Activated CD8-positive, alpha-beta T cell treated with anti-CD3 and anti-CD28 coated beads for 36 hours (primary cell): ENCODE measurements at regions not wholly inside any gene's neighbourhood (a gene's known extent, or its start where the extent isn't known, plus 50 kb on each side); places are given as distances from the start of the nearest gene placed in this dataset.

ENCODE experiments used
- ATAC-seq: fragments of 200-7000 bp; cut with Tn5 transposase; one replicate; pipeline ENCODE4 v1.10.0; 2021; ENCODE audit warnings: mild to moderate bottlenecking, moderate library complexity
- CTCF ChIA-PET: fragments of 350-600 bp; sonication (Branson Sonifier 250); formaldehyde crosslinking; loops from one replicate; lab custom pipeline; 2021; ENCODE audit warnings: antibody characterized with exemption; lab: Charles Lee
- POLR2A ChIA-PET: fragments of 350-600 bp; sonication (Branson Sonifier 250); formaldehyde crosslinking; loops from one replicate; lab custom pipeline; 2021; ENCODE audit warnings: antibody characterized with exemption; lab: Charles Lee
- DNase-seq: peaks from one replicate; pipeline ENCODE4 v3.0.0-alpha.2; 2020
- H3K27ac Mint-ChIP-seq: one replicate; pipeline ENCODE4 v1.8.0; 2021; ENCODE audit warnings: mild to moderate bottlenecking, mixed read lengths
- H3K27me3 Mint-ChIP-seq: one replicate; pipeline ENCODE4 v1.8.0; 2021; ENCODE audit warnings: mixed read lengths
- H3K36me3 Mint-ChIP-seq: one replicate; pipeline ENCODE4 v1.8.0; 2021; ENCODE audit warnings: low read depth, mixed read lengths
- H3K4me1 Mint-ChIP-seq: one replicate; pipeline ENCODE4 v1.8.0; 2021; ENCODE audit warnings: low read depth, mixed read lengths
- H3K4me3 Mint-ChIP-seq: one replicate; pipeline ENCODE4 v1.8.0; 2021; ENCODE audit warnings: mild to moderate bottlenecking, moderate library complexity, mixed read lengths
- H3K9me3 Mint-ChIP-seq: one replicate; pipeline ENCODE4 v1.8.0; 2021; ENCODE audit warnings: mixed read lengths
- CTCF ChIP-seq: fragments of 200-600 bp; IDR thresholded peaks from one replicate; pipeline ENCODE4 v1.8.0; 2022; ENCODE audit warnings: antibody characterized with exemption, mild to moderate bottlenecking
- intact Hi-C: fragments of 100-400 bp; cut with micrococcal nuclease; formaldehyde crosslinking; loops from one replicate; pipeline ENCODE4 v1.10.0; 2022

- Mint-ChIP-seq H3K27ac (no peak overlapping the region), H3K4me3 (no peak overlapping the region), H3K27me3 (no peaks in the 10 kb centered on the region), H3K9me3 (no peaks in the 10 kb centered on the region), H3K36me3 (no peaks in the 10 kb centered on the region), H3K4me1 (peaks cover 24% of the 10 kb centered on the region)
- ChIA-PET POLR2A (interaction anchor here (0.8 kb wide), 1 partner anchor 31 kb away, joined by 3 read pairs; no protein-coding TSS in a partner anchor), CTCF (no interaction called here)
- ATAC-seq (no peak), DNase-seq (no peak)
- intact Hi-C loops, result no loop called here
- no peak for TF ChIP-seq CTCF
These were observed 262.8 kb downstream of the FOXO1 start for GRCh38 chr13:40403509-40404241.

- ChIA-PET POLR2A (no interaction called here), CTCF (no interaction called here)
- Mint-ChIP-seq H3K4me1 (peaks cover 24% of the 10 kb centered on the region), H3K27ac (no peak overlapping the region), H3K27me3 (no peaks in the 10 kb centered on the region), H3K4me3 (no peak overlapping the region), H3K36me3 (no peaks in the 10 kb centered on the region), H3K9me3 (no peaks in the 10 kb centered on the region)
- intact Hi-C loops, result no loop called here
- no peak for TF ChIP-seq CTCF
- DNase-seq (no peak), ATAC-seq (no peak)
These were observed 262.0 kb downstream of the FOXO1 start for GRCh38 chr13:40404407-40404806.

GRCh38 chr13:40404967-40405716 lies 261.3 kb downstream of the FOXO1 start:
- no peaks in the 10 kb centered on the region for H3K27me3 Mint-ChIP-seq
- POLR2A ChIA-PET, result no interaction called here
- intact Hi-C loops, result no loop called here
- CTCF ChIA-PET, result interaction anchor here (1.0 kb wide), 1 partner anchor 16 kb away, joined by 3 read pairs; no protein-coding TSS in a partner anchor
- no peak overlapping the region for H3K27ac Mint-ChIP-seq
- no peak overlapping the region for H3K4me3 Mint-ChIP-seq
- ATAC-seq (no peak), DNase-seq (no peak)
- TF ChIP-seq CTCF, result no peak
- H3K4me1 Mint-ChIP-seq, result peaks cover 24% of the 10 kb centered on the region
- H3K36me3 Mint-ChIP-seq, result no peaks in the 10 kb centered on the region
- peaks cover under 1% of the 10 kb centered on the region for H3K9me3 Mint-ChIP-seq

- Mint-ChIP-seq H3K27me3 (no peaks in the 10 kb centered on the region), H3K36me3 (no peaks in the 10 kb centered on the region), H3K4me3 (no peak overlapping the region), H3K4me1 (peaks cover 20% of the 10 kb centered on the region), H3K27ac (no peak overlapping the region), H3K9me3 (peaks cover 5% of the 10 kb centered on the region)
- no peak for TF ChIP-seq CTCF
- DNase-seq (no peak), ATAC-seq (no peak)
- ChIA-PET POLR2A (interaction anchor here (0.6 kb wide), 1 partner anchor 88 kb away, joined by 3 read pairs; no protein-coding TSS in a partner anchor), CTCF (interaction anchor here (1.3 kb wide), 1 partner anchor 18 kb away, joined by 3 read pairs; no protein-coding TSS in a partner anchor)
- intact Hi-C loops, result no loop called here
These were observed 259.9 kb downstream of the FOXO1 start for GRCh38 chr13:40406405-40407120.
